ENCODE measurements at regions not wholly inside any gene's neighbourhood (a gene's known extent, or its start where the extent isn't known, plus 50 kb on each side); places are given as distances from the start of the nearest gene placed in this dataset.

DNA sequence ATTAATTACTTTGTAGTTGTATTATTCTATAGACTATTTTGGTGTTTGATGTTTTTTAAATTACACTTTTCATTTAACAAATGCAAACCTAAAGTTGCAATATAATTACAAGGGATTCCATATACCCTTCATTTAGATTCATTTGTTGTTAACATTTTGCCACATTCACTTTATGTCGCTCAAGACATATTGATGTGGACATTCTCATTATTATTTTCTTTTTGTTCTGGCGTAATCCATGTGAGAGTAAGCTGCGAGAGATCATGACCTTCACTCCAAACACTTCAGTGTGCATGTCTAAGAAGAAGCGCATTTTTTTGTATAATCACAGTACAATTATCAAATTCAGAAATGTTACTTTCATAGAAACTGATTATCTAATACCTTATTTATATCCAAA, 280.6 kb downstream of the CALCRL start:
- TF ChIP-seq OSR1 (CRISPR knock-in tag; IDR thresholded peaks at IDR 0.05) (no peak), ZFP30 (CRISPR knock-in tag; IDR thresholded peaks at IDR 0.05) (no peak), ZC3H10 (CRISPR knock-in tag; IDR thresholded peaks at IDR 0.05) (no peak), CSDC2 (CRISPR knock-in tag; IDR thresholded peaks at IDR 0.05) (no peak), TOX (CRISPR knock-in tag; IDR thresholded peaks at IDR 0.05; ENCODE audit: borderline replicate concordance) (no peak), BACH2 (CRISPR knock-in tag; IDR thresholded peaks at IDR 0.05; ENCODE audit: borderline replicate concordance) (no peak), ISL1 (CRISPR knock-in tag; IDR thresholded peaks at IDR 0.05) (no peak), ZNF70 (CRISPR knock-in tag; IDR thresholded peaks at IDR 0.05) (no peak)
- ATAC-seq: no peak

DNA sequence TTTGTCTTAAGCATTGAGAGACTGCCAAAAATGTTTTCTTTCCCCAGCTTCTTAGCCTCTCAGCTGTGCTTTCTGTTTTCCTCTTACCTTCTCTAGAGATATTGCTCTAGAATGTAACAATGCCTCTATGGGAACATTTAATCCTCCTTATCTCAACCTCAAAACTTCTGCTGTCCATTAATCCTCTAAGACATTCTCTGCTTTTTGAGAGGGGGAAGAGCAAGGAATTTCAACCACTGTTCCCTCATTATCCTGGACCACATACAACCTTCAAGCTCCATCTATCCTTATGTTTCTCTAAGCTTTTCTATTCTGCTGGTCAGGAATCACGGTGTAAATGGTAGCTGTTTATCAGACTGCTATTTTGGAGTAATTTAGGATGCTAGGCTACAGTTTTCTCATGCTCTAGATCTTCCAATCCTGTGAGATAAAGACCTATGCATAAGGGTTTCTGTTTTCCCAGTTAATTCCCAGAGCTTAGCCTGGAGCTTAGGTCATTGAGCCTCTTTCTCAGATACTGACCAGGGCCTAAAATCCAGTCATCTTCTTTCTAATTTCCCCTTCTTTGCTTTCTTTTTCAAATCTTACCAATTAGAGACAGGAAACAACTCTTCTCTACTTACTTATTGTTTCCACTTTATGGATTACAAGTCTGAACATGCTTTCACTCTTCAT, 282.0 kb downstream of the CALCRL start:
- ATAC-seq: no peak
- TF ChIP-seq ZFP3 (CRISPR knock-in tag; IDR thresholded peaks at IDR 0.05) (no peak), ZNF8 (CRISPR knock-in tag; IDR thresholded peaks at IDR 0.05) (no peak), SNAI2 (CRISPR knock-in tag; IDR thresholded peaks at IDR 0.05) (no peak), TOX (CRISPR knock-in tag; IDR thresholded peaks at IDR 0.05; ENCODE audit: borderline replicate concordance) (no peak), ZC3H10 (CRISPR knock-in tag; IDR thresholded peaks at IDR 0.05) (no peak)
- TF ChIP-seq, protein P1, sequence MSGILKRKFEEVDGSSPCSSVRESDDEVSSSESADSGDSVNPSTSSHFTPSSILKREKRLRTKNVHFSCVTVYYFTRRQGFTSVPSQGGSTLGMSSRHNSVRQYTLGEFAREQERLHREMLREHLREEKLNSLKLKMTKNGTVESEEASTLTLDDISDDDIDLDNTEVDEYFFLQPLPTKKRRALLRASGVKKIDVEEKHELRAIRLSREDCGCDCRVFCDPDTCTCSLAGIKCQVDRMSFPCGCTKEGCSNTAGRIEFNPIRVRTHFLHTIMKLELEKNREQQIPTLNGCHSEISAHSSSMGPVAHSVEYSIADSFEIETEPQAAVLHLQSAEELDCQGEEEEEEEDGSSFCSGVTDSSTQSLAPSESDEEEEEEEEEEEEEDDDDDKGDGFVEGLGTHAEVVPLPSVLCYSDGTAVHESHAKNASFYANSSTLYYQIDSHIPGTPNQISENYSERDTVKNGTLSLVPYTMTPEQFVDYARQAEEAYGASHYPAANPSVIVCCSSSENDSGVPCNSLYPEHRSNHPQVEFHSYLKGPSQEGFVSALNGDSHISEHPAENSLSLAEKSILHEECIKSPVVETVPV (CRISPR knock-in tag; IDR thresholded peaks at IDR 0.05): no peak
- TF ChIP-seq, protein P2, sequence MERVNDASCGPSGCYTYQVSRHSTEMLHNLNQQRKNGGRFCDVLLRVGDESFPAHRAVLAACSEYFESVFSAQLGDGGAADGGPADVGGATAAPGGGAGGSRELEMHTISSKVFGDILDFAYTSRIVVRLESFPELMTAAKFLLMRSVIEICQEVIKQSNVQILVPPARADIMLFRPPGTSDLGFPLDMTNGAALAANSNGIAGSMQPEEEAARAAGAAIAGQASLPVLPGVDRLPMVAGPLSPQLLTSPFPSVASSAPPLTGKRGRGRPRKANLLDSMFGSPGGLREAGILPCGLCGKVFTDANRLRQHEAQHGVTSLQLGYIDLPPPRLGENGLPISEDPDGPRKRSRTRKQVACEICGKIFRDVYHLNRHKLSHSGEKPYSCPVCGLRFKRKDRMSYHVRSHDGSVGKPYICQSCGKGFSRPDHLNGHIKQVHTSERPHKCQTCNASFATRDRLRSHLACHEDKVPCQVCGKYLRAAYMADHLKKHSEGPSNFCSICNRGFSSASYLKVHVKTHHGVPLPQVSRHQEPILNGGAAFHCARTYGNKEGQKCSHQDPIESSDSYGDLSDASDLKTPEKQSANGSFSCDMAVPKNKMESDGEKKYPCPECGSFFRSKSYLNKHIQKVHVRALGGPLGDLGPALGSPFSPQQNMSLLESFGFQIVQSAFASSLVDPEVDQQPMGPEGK (CRISPR knock-in tag; IDR thresholded peaks at IDR 0.05; ENCODE audit: borderline replicate concordance): no peak

DNA sequence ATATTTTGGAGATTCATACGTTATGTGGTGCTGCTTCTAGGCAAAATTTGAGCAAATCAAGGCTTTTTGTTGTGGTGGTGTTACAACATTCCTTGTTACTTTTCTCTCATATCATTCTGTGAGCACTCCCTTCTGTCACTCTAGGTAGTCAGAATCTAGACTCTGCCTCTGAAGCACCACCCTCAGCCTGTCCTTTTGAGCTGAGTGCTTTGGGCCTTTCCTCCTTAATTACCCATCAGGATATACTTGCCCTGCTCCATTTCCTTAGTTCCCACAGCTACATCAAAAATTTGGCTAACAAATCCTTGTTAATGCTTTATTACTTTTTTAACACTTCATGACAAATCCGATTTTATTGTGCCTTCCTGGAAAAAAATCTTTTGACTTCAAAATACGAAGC, 289.6 kb downstream of the CALCRL start:
- TF ChIP-seq ZNF8 (CRISPR knock-in tag; IDR thresholded peaks at IDR 0.05) (no peak), ZFP3 (CRISPR knock-in tag; IDR thresholded peaks at IDR 0.05) (no peak), ZC3H10 (CRISPR knock-in tag; IDR thresholded peaks at IDR 0.05) (no peak), TOX (CRISPR knock-in tag; IDR thresholded peaks at IDR 0.05; ENCODE audit: borderline replicate concordance) (no peak), OSR1 (CRISPR knock-in tag; IDR thresholded peaks at IDR 0.05) (no peak), ZFP30 (CRISPR knock-in tag; IDR thresholded peaks at IDR 0.05) (no peak), ESRRG (CRISPR knock-in tag; IDR thresholded peaks at IDR 0.05) (no peak), RARB (CRISPR knock-in tag; IDR thresholded peaks at IDR 0.05) (no peak), ARNTL (CRISPR knock-in tag; IDR thresholded peaks at IDR 0.05; ENCODE audit: borderline replicate concordance, low read depth) (no peak), TCF4 (CRISPR knock-in tag; IDR thresholded peaks at IDR 0.05; ENCODE audit: borderline replicate concordance) (no peak)
- TF ChIP-seq, protein P1 (CRISPR knock-in tag; IDR thresholded peaks at IDR 0.05): no peak
- TF ChIP-seq, protein P3, sequence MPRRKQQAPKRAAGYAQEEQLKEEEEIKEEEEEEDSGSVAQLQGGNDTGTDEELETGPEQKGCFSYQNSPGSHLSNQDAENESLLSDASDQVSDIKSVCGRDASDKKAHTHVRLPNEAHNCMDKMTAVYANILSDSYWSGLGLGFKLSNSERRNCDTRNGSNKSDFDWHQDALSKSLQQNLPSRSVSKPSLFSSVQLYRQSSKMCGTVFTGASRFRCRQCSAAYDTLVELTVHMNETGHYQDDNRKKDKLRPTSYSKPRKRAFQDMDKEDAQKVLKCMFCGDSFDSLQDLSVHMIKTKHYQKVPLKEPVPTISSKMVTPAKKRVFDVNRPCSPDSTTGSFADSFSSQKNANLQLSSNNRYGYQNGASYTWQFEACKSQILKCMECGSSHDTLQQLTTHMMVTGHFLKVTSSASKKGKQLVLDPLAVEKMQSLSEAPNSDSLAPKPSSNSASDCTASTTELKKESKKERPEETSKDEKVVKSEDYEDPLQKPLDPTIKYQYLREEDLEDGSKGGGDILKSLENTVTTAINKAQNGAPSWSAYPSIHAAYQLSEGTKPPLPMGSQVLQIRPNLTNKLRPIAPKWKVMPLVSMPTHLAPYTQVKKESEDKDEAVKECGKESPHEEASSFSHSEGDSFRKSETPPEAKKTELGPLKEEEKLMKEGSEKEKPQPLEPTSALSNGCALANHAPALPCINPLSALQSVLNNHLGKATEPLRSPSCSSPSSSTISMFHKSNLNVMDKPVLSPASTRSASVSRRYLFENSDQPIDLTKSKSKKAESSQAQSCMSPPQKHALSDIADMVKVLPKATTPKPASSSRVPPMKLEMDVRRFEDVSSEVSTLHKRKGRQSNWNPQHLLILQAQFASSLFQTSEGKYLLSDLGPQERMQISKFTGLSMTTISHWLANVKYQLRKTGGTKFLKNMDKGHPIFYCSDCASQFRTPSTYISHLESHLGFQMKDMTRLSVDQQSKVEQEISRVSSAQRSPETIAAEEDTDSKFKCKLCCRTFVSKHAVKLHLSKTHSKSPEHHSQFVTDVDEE (CRISPR knock-in tag; IDR thresholded peaks at IDR 0.05): no peak
- no peak for ATAC-seq

DNA sequence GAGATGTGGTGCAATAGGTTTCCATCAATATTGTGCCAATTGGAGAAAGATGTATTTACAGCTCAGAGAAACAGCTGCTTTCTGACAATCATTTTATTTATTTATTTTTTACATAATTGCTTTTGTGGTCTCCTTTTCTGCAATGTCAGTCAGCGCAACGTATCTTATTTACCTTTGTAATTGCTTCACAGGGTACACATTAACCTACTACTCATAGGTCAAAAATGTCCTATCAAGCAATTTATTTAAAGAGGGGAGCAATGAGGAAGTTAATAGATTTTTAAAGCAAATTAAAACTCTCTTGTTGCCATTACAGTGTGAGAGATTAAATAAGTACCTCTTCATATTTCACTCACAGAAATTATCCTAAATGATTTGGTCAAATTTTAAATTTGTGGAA, 291.0 kb downstream of the CALCRL start:
- no peak for ATAC-seq
- TF ChIP-seq, protein P1 (CRISPR knock-in tag; IDR thresholded peaks at IDR 0.05): no peak
- TF ChIP-seq ZNF565 (CRISPR knock-in tag; conservative IDR thresholded peaks at IDR 0.05; ENCODE audit: low read depth): no peak
- TF ChIP-seq, protein P3 (CRISPR knock-in tag; IDR thresholded peaks at IDR 0.05): no peak
- no peak for TF ChIP-seq GLIS3 (CRISPR knock-in tag; IDR thresholded peaks at IDR 0.05)
- TF ChIP-seq, protein P4, sequence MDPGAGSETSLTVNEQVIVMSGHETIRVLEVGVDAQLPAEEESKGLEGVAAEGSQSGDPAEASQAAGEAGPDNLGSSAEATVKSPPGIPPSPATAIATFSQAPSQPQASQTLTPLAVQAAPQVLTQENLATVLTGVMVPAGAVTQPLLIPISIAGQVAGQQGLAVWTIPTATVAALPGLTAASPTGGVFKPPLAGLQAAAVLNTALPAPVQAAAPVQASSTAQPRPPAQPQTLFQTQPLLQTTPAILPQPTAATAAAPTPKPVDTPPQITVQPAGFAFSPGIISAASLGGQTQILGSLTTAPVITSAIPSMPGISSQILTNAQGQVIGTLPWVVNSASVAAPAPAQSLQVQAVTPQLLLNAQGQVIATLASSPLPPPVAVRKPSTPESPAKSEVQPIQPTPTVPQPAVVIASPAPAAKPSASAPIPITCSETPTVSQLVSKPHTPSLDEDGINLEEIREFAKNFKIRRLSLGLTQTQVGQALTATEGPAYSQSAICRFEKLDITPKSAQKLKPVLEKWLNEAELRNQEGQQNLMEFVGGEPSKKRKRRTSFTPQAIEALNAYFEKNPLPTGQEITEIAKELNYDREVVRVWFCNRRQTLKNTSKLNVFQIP (CRISPR knock-in tag; IDR thresholded peaks at IDR 0.05; ENCODE audit: borderline replicate concordance, low read depth): no peak
- TF ChIP-seq BACH2 (CRISPR knock-in tag; IDR thresholded peaks at IDR 0.05; ENCODE audit: borderline replicate concordance): no peak
- TF ChIP-seq ZNF8 (CRISPR knock-in tag; IDR thresholded peaks at IDR 0.05): no peak
- TF ChIP-seq RARB (CRISPR knock-in tag; IDR thresholded peaks at IDR 0.05): no peak

All from SK-N-SH treated with all-trans-retinoic acid at 6 μM for 48 hours (cell line).